ENCODE measurements at regions not wholly inside any gene's neighbourhood (a gene's known extent, or its start where the extent isn't known, plus 50 kb on each side); places are given as distances from the start of the nearest gene placed in this dataset.

GRCh38 chr2:221345516-221345915 is 226.6 kb downstream of the EPHA4 start:
- Histone ChIP-seq H3K9ac (ENCODE audit: low read length) (no peak overlapping the region), H3K36me3 (ENCODE audit: insufficient read depth, low read length) (no peaks in the 10 kb centered on the region), H4K20me1 (ENCODE audit: insufficient read depth) (no peaks in the 10 kb centered on the region), H3K4me3 (ENCODE audit: low read length) (no peak overlapping the region), H3K9me2 (ENCODE audit: insufficient read depth, low read length) (no peaks in the 10 kb centered on the region), H2AFZ (ENCODE audit: low read depth, low read length) (no peak overlapping the region), H3F3A (ENCODE audit: insufficient read depth, low read length, poor library complexity, severe bottlenecking) (peaks cover 5% of the 10 kb centered on the region), H3K27ac (ENCODE audit: low read length) (peak overlapping the region; percentile 24), H3K9me3 (ENCODE audit: low read length) (no peaks in the 10 kb centered on the region), H3K79me2 (replicated peaks; ENCODE audit: insufficient read depth, low read length) (no peaks in the 10 kb centered on the region), H3K4me2 (ENCODE audit: low read length) (no peak overlapping the region), H3K27me3 (ENCODE audit: insufficient read depth, low read depth, low read length) (no peaks in the 10 kb centered on the region)
- TF ChIP-seq EP300 (conservative IDR thresholded peaks at IDR 0.05; ENCODE audit: poor library complexity, severe bottlenecking) (peak; percentile 93), CTCF (IDR thresholded peaks at IDR 0.05; ENCODE audit: poor library complexity, severe bottlenecking) (no peak), MXI1 (conservative IDR thresholded peaks at IDR 0.05; ENCODE audit: poor library complexity, severe bottlenecking) (no peak), POLR2AphosphoS5 (IDR thresholded peaks at IDR 0.05) (peak; percentile 82), TAF1 (IDR thresholded peaks at IDR 0.05; ENCODE audit: low read depth) (no peak), EZH2 (IDR thresholded peaks at IDR 0.05; ENCODE audit: borderline replicate concordance, insufficient read depth, low read length, poor library complexity, severe bottlenecking) (no peak), REST (IDR thresholded peaks at IDR 0.05; ENCODE audit: borderline replicate concordance) (peak; percentile 29), RAD21 (conservative IDR thresholded peaks at IDR 0.05) (no peak), SMC3 (conservative IDR thresholded peaks at IDR 0.05; ENCODE audit: poor library complexity) (no peak)

GRCh38 chr2:221346411-221346810 is 225.7 kb downstream of the EPHA4 start:
- Histone ChIP-seq H3K4me3 (ENCODE audit: low read length) (no peak overlapping the region), H3K27ac (ENCODE audit: low read length) (peak overlapping the region; percentile 24), H3K9ac (ENCODE audit: low read length) (no peak overlapping the region), H4K20me1 (ENCODE audit: insufficient read depth) (no peaks in the 10 kb centered on the region), H3K9me2 (ENCODE audit: insufficient read depth, low read length) (no peaks in the 10 kb centered on the region), H3K79me2 (replicated peaks; ENCODE audit: insufficient read depth, low read length) (no peaks in the 10 kb centered on the region), H3K9me3 (ENCODE audit: low read length) (no peaks in the 10 kb centered on the region), H3F3A (ENCODE audit: insufficient read depth, low read length, poor library complexity, severe bottlenecking) (peaks cover 5% of the 10 kb centered on the region), H3K27me3 (ENCODE audit: insufficient read depth, low read depth, low read length) (no peaks in the 10 kb centered on the region), H3K36me3 (ENCODE audit: insufficient read depth, low read length) (no peaks in the 10 kb centered on the region), H3K4me2 (ENCODE audit: low read length) (no peak overlapping the region), H2AFZ (ENCODE audit: low read depth, low read length) (no peak overlapping the region)
- no peak for TF ChIP-seq SMC3 (conservative IDR thresholded peaks at IDR 0.05; ENCODE audit: poor library complexity)
- TF ChIP-seq RAD21 (conservative IDR thresholded peaks at IDR 0.05): no peak
- no peak for TF ChIP-seq MXI1 (conservative IDR thresholded peaks at IDR 0.05; ENCODE audit: poor library complexity, severe bottlenecking)
- TF ChIP-seq EZH2 (IDR thresholded peaks at IDR 0.05; ENCODE audit: borderline replicate concordance, insufficient read depth, low read length, poor library complexity, severe bottlenecking): no peak
- no peak for TF ChIP-seq REST (IDR thresholded peaks at IDR 0.05; ENCODE audit: borderline replicate concordance)
- TF ChIP-seq TAF1 (IDR thresholded peaks at IDR 0.05; ENCODE audit: low read depth): no peak
- TF ChIP-seq CTCF (IDR thresholded peaks at IDR 0.05; ENCODE audit: poor library complexity, severe bottlenecking): no peak
- TF ChIP-seq EP300 (conservative IDR thresholded peaks at IDR 0.05; ENCODE audit: poor library complexity, severe bottlenecking): no peak
- no peak for TF ChIP-seq POLR2AphosphoS5 (IDR thresholded peaks at IDR 0.05)
